Kidney epithelial cell (primary cell): ENCODE measurements at regions not wholly inside any gene's neighbourhood (a gene's known extent, or its start where the extent isn't known, plus 50 kb on each side); places are given as distances from the start of the nearest gene placed in this dataset.
"Not testable (repeated sequence)": the region's sequence is repeated elsewhere in the genome, so short reads cannot be mapped to it uniquely, and the experiment has no call there.

Source experiments
- DNase-seq: peaks from one replicate; pipeline ENCODE4 v3.0.0-alpha.2; 2010; ENCODE audit warnings: low read depth
- H3K27me3 ChIP-seq: 2 replicates; pipeline ENCODE4 v1.6.0; 2011; ENCODE audit warnings: low read length; ENCODE audit not compliant: control insufficient read depth, insufficient read depth
- H3K36me3 ChIP-seq: 2 replicates; pipeline ENCODE4 v1.5.1; 2011; ENCODE audit warnings: low read length; ENCODE audit not compliant: control insufficient read depth, insufficient read depth
- H3K4me3 ChIP-seq: 2 replicates; pipeline ENCODE4 v1.5.1; 2011; ENCODE audit warnings: low read depth, mild to moderate bottlenecking, control low read depth, low read length
- CTCF ChIP-seq: IDR thresholded peaks from 2 replicates; pipeline ENCODE4 v1.5.1; 2011; ENCODE audit warnings: mild to moderate bottlenecking, moderate library complexity, low read length, control low read depth, inconsistent platforms; ENCODE audit not compliant: insufficient read depth, poor library complexity, severe bottlenecking

DNA sequence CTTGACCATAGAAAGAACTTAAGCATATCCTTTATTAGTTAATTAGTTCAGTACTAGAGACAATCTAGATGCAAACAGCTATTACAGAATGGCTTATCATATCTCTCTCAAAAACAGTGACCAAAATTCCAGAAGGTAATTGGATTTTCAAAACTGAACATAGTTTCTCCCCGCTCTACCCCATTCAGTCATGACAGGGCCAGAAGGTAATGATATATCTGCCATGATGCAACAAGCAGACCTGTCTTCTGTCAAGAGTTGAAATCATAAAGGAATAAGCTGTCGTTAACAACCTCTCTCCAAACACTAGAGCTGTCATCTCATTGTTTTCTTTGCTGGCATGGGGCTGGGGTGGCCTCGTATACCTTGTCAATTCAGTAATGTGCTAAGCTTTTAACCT is 200.5 kb upstream of the POU5F2 start:
- no peak for DNase-seq
- Histone ChIP-seq H3K4me3 (no peak overlapping the region), H3K27me3 (no peaks in the 10 kb centered on the region), H3K36me3 (no peaks in the 10 kb centered on the region)
- no peak for TF ChIP-seq CTCF

- not testable (repeated sequence) for H3K36me3 ChIP-seq, H3K27me3 ChIP-seq, DNase-seq, H3K4me3 ChIP-seq
These were observed 191.9 kb upstream of the POU5F2 start for GRCh38 chr5:93933269-93933668.

GRCh38 chr5:93930098-93930497 is 188.7 kb upstream of the POU5F2 start:
- no peak for DNase-seq
- Histone ChIP-seq H3K4me3 (no peak overlapping the region), H3K36me3 (no peaks in the 10 kb centered on the region), H3K27me3 (no peaks in the 10 kb centered on the region)
- TF ChIP-seq CTCF: no peak

- Histone ChIP-seq H3K4me3 (no peak overlapping the region), H3K36me3 (no peaks in the 10 kb centered on the region), H3K27me3 (no peaks in the 10 kb centered on the region)
- TF ChIP-seq CTCF: no peak
- DNase-seq: no peak
These were observed 187.7 kb upstream of the POU5F2 start for GRCh38 chr5:93929131-93929530.

- DNase-seq: no peak
- Histone ChIP-seq H3K4me3 (no peak overlapping the region), H3K36me3 (no peaks in the 10 kb centered on the region), H3K27me3 (no peaks in the 10 kb centered on the region)
- no peak for TF ChIP-seq CTCF
These were observed 185.6 kb upstream of the POU5F2 start for GRCh38 chr5:93926831-93927620.

DNA sequence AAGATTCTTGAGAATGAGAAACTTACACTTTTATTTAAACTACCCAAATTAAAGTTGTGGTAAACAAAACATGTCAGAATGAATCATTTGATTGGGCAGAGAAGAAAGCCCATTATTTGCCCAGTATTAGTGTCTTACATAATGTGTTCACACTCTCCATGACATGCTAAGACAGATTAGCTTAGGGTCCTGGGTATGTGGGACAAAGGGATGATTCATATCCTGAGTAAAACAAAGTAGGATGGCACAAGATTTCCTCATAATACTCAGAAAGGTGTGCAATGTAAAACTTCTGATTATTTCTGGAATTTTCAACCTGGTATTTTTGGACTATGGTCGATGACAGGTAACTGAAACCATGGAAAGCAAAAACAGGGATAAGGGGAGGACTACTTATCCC is 183.9 kb upstream of the POU5F2 start:
- DNase-seq: no peak
- Histone ChIP-seq H3K4me3 (no peak overlapping the region), H3K36me3 (no peaks in the 10 kb centered on the region), H3K27me3 (no peaks in the 10 kb centered on the region)
- TF ChIP-seq CTCF: no peak
